ENCODE measurements at regions not wholly inside any gene's neighbourhood (a gene's known extent, or its start where the extent isn't known, plus 50 kb on each side); places are given as distances from the start of the nearest gene placed in this dataset.

- TF ChIP-seq, protein P1, sequence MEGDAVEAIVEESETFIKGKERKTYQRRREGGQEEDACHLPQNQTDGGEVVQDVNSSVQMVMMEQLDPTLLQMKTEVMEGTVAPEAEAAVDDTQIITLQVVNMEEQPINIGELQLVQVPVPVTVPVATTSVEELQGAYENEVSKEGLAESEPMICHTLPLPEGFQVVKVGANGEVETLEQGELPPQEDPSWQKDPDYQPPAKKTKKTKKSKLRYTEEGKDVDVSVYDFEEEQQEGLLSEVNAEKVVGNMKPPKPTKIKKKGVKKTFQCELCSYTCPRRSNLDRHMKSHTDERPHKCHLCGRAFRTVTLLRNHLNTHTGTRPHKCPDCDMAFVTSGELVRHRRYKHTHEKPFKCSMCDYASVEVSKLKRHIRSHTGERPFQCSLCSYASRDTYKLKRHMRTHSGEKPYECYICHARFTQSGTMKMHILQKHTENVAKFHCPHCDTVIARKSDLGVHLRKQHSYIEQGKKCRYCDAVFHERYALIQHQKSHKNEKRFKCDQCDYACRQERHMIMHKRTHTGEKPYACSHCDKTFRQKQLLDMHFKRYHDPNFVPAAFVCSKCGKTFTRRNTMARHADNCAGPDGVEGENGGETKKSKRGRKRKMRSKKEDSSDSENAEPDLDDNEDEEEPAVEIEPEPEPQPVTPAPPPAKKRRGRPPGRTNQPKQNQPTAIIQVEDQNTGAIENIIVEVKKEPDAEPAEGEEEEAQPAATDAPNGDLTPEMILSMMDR (IDR thresholded peaks at IDR 0.05) = no peak
- H3K4me1 Mint-ChIP-seq (ENCODE audit: low read depth) = peaks cover 73% of the 10 kb centered on the region
- DNase-seq = no peak
- H3K36me3 Mint-ChIP-seq (ENCODE audit: low read depth) = no peaks in the 10 kb centered on the region; the same call in 1 of the 2 replicates
- no peak overlapping the region for H3K4me3 Mint-ChIP-seq
- H3K9me3 Mint-ChIP-seq = no peaks in the 10 kb centered on the region
- peak overlapping the region; percentile 83 for H3K27ac Mint-ChIP-seq
- no peaks in the 10 kb centered on the region for H3K27me3 Mint-ChIP-seq (ENCODE audit: insufficient read depth)
These were observed 388.2 kb upstream of the CITED2 start for GRCh38 chr6:139762587-139763031.

GRCh38 chr6:139760128-139760527 lies 385.7 kb upstream of the CITED2 start:
- Mint-ChIP-seq H3K27me3 (ENCODE audit: insufficient read depth) (no peaks in the 10 kb centered on the region), H3K4me3 (no peak overlapping the region), H3K27ac (no peak overlapping the region), H3K4me1 (ENCODE audit: low read depth) (peaks cover 74% of the 10 kb centered on the region), H3K36me3 (ENCODE audit: low read depth) (peaks cover 8% of the 10 kb centered on the region; the same call in 1 of the 2 replicates), H3K9me3 (no peaks in the 10 kb centered on the region)
- TF ChIP-seq, protein P1 (IDR thresholded peaks at IDR 0.05) = no peak
- DNase-seq = no peak

- H3K4me1 Mint-ChIP-seq (ENCODE audit: low read depth) = peaks cover 74% of the 10 kb centered on the region
- DNase-seq = no peak
- H3K27me3 Mint-ChIP-seq (ENCODE audit: insufficient read depth) = no peaks in the 10 kb centered on the region
- no peak overlapping the region for H3K27ac Mint-ChIP-seq
- H3K4me3 Mint-ChIP-seq = no peak overlapping the region
- TF ChIP-seq, protein P1 (IDR thresholded peaks at IDR 0.05) = no peak
- no peaks in the 10 kb centered on the region for H3K9me3 Mint-ChIP-seq
- H3K36me3 Mint-ChIP-seq (ENCODE audit: low read depth) = peaks cover 8% of the 10 kb centered on the region; the same call in 1 of the 2 replicates
These were observed 384.6 kb upstream of the CITED2 start for GRCh38 chr6:139759086-139759485.

GRCh38 chr6:139758209-139758611 lies 383.8 kb upstream of the CITED2 start:
- peak overlapping the region; percentile 44 for H3K27ac Mint-ChIP-seq
- no peak for DNase-seq
- peaks cover 74% of the 10 kb centered on the region for H3K4me1 Mint-ChIP-seq (ENCODE audit: low read depth)

GRCh38 chr6:139757784-139758183 lies 383.3 kb upstream of the CITED2 start:
- Mint-ChIP-seq H3K9me3 (no peaks in the 10 kb centered on the region), H3K27me3 (ENCODE audit: insufficient read depth) (no peaks in the 10 kb centered on the region)
- peak; percentile 35 for DNase-seq

More at GRCh38 chr6:139758209-139758611, 383.8 kb upstream of the CITED2 start:
- Mint-ChIP-seq H3K36me3 (ENCODE audit: low read depth) (peaks cover 8% of the 10 kb centered on the region; the same call in 1 of the 2 replicates), H3K9me3 (no peaks in the 10 kb centered on the region), H3K27me3 (ENCODE audit: insufficient read depth) (no peaks in the 10 kb centered on the region), H3K4me3 (peak overlapping the region; percentile 8; the same call in 1 of the 2 replicates)
- TF ChIP-seq, protein P1 (IDR thresholded peaks at IDR 0.05) = no peak

More at GRCh38 chr6:139757784-139758183, 383.3 kb upstream of the CITED2 start:
- Mint-ChIP-seq H3K4me3 (peak overlapping the region; percentile 8; the same call in 1 of the 2 replicates), H3K4me1 (ENCODE audit: low read depth) (peaks cover 74% of the 10 kb centered on the region), H3K27ac (peak overlapping the region; percentile 44), H3K36me3 (ENCODE audit: low read depth) (peaks cover 8% of the 10 kb centered on the region; the same call in 1 of the 2 replicates)
- TF ChIP-seq, protein P1 (IDR thresholded peaks at IDR 0.05) = no peak

All from HFFc6 (cell line).